NCI-H2196 treated with DMSO at 0.1 percent for 48 hours (cell line): ENCODE measurements at regions not wholly inside any gene's neighbourhood (a gene's known extent, or its start where the extent isn't known, plus 50 kb on each side); places are given as distances from the start of the nearest gene placed in this dataset.
"Not testable (repeated sequence)": the region's sequence is repeated elsewhere in the genome, so short reads cannot be mapped to it uniquely, and the experiment has no call there.

Source experiments
- DNase-seq: peaks from one replicate; lab custom pipeline; 2025; ENCODE audit not compliant: unreplicated experiment; lab: John Stamatoyannopoulos, UW

DNA sequence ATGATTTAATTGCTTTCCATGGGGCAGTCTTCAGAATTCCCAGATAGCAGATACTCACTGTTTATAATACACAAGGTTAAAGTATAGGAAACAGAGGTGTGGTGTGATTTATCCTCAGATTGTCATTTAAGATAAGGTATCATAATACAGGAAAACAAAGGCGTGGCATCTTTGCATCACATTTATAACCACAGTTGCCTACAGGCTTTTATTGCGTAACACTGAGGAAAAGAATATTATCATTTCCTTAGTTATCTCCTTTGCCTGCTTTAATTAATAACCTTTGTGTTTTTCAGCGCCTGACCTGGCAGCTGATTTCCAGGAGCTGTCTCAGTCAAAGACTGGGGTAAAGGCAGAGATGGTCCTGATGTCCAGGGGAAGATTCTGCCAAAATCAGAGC, 68.8 kb downstream of the SSX7 start:
- DNase-seq, result no peak

DNA sequence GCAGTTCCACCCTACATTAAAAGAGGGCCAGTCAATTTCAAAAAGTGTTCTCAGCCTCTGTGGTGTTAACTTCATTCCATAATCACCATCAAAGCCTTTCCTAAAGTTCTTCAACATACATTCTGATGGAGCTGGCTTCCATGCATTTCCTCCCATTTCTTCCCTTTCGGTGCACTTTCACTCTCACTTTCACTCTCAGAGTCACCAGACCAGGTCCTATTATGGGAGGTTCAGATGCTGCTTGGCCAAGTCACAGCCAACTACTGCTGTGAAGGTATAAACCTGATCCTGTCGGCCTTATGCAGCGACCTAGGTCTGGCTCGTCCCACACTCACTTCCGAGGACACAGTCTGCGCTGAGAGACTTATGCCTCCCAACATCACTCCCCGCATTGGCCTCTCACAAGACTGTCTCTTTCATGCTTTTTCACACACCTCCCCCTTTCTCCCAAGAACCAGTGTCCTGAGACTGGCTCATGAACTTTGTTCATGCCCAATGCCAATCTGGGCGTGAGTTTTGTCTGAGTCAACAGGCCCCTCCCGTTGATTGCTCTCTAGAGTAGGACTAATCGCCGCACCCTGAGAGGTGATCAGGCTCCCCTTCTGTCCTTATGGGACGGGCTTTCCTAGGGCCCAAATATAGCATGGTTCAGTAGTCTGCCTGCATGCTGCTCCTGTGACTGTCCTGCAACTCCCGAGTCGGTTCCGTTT, 60.8 kb upstream of the XAGE1B start:
- DNase-seq, result no peak

- no peak for DNase-seq
These were observed 60.1 kb upstream of the XAGE1B start for GRCh38 chrX:52576946-52577345.

DNA sequence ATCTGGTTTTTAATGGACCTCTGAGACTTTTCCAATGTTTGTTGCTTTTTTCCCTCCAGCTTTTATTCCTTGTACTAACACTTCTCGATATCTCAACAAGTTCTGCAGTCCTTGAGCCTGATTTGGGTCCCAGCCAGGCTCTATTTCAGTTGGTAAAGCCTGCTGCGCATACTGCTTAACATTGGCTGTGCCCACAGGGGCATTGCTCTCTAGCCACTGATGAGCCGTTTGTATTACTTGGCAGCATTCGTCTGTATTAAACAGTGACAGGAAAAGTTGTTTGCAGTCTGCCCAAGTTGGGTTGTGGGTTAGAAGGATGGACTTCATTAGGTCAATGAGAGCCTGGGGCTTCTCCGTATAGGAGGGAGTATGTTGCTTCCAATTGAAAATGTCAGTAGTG, 59.6 kb upstream of the XAGE1B start:
- DNase-seq, result no peak

GRCh38 chrX:52574416-52575275, 57.8 kb upstream of the XAGE1B start:
- peak; percentile 1 for DNase-seq

DNA sequence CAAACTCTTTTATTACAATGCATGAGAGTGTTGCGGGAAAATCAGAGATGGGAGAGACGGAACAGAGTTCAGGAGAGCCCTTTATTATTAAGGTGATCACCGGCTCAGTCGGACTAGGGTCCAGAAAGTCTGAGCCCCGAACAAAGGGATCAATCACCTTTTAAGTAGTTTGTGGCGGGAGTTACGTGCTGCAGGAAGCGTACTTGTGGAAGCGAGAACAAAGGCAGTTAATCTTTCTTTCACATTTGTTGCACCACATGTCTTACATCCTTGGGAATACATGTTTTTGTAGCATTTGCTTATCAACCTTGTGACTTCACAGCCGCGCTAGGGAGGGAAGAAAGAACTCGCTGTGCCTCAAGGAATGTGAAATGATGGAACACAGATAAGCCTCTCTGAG, 51.3 kb upstream of the XAGE1B start:
- not testable (repeated sequence) for DNase-seq
